H1 (cell line): ENCODE measurements at regions not wholly inside any gene's neighbourhood (a gene's known extent, or its start where the extent isn't known, plus 50 kb on each side); places are given as distances from the start of the nearest gene placed in this dataset.

Experiments used
- CTCF ChIA-PET: fragments of 300-600 bp; sonication (Branson Sonifier 250); formaldehyde crosslinking; loops from one replicate; lab custom pipeline; 2021; ENCODE audit not compliant: partially characterized antibody; lab: Charles Lee
- POLR2A ChIA-PET: fragments of 300-600 bp; sonication (Branson Sonifier 250); formaldehyde crosslinking; loops from one replicate; lab custom pipeline; 2021; ENCODE audit warnings: inconsistent platforms; ENCODE audit not compliant: partially characterized antibody; lab: Charles Lee
- DNase-seq, 2 experiments: peaks; one replicate each; pipeline versions ENCODE4 v3.0.0 to v3.0.0-alpha.2; 2010 to 2022; ENCODE audit warnings: low spot score in 2 of 2, low read depth in 1 of 2, mixed read lengths in 1 of 2
- FAIRE-seq: peaks from 2 replicates; lab custom pipeline; 2011; peaks lifted over from hg19 to GRCh38; lab: Jason Lieb, UNC
- H2AFZ ChIP-seq: 2 replicates; pipeline ENCODE4 v1.8.1; 2012; ENCODE audit warnings: low read length, inconsistent platforms
- H2AK5ac ChIP-seq: 2 replicates; pipeline ENCODE4 v1.6.1; 2013; ENCODE audit warnings: low read depth, low read length
- H2BK120ac ChIP-seq: replicated peaks from 2 replicates; pipeline ENCODE3; 2013; ENCODE audit warnings: low read depth, low read length, inconsistent platforms
- H2BK12ac ChIP-seq: 2 replicates; pipeline ENCODE4 v1.6.1; 2013; ENCODE audit warnings: low read depth, low read length
- H2BK15ac ChIP-seq: 2 replicates; pipeline ENCODE4 v1.6.1; 2013; ENCODE audit warnings: low read length
- H2BK20ac ChIP-seq: 2 replicates; pipeline ENCODE4 v1.6.1; 2013; ENCODE audit warnings: low read length
- H2BK5ac ChIP-seq: 2 replicates; pipeline ENCODE4 v1.6.1; 2013; ENCODE audit warnings: low read depth, low read length
- H3K14ac ChIP-seq: 2 replicates; pipeline ENCODE4 v1.6.1; 2013; ENCODE audit warnings: inconsistent platforms; ENCODE audit not compliant: insufficient read length
- H3K18ac ChIP-seq: 2 replicates; pipeline ENCODE4 v1.6.1; 2013; ENCODE audit warnings: low read length; ENCODE audit errors: extremely low read depth
- H3K23ac ChIP-seq: 2 replicates; pipeline ENCODE4 v1.6.1; 2013; ENCODE audit warnings: inconsistent platforms; ENCODE audit not compliant: insufficient read length
- H3K23me2 ChIP-seq: 2 replicates; pipeline ENCODE4 v1.6.1; 2013; ENCODE audit warnings: low read depth, low read length
- H3K27ac ChIP-seq: 2 replicates; pipeline ENCODE4 v1.6.1; 2011; ENCODE audit warnings: low read depth, low read length, inconsistent platforms
- H3K27me3 ChIP-seq, 4 experiments: replicated peaks in 1 of 4; 1 replicate in 1 of 4; 2 replicates in 3 of 4; pipeline versions ENCODE4 v1.6.1 to v1.8.1; 2011 to 2013; ENCODE audit warnings: low read length in 3 of 4, mild to moderate bottlenecking in 3 of 4, inconsistent platforms in 2 of 4, mixed read lengths in 2 of 4, moderate library complexity in 1 of 4; ENCODE audit not compliant: control insufficient read depth in 3 of 4, insufficient read depth in 3 of 4; ENCODE audit errors: extremely low read depth in 1 of 4
- H3K36me3 ChIP-seq, 4 experiments: 2 replicates each; pipeline versions ENCODE4 v1.6.1 to v1.8.1; 2011 to 2013; ENCODE audit warnings: mild to moderate bottlenecking in 4 of 4, low read length in 3 of 4, moderate library complexity in 2 of 4, control low read depth in 1 of 4, inconsistent platforms in 1 of 4; ENCODE audit not compliant: insufficient read depth in 4 of 4, control insufficient read depth in 2 of 4
- H3K4ac ChIP-seq: replicated peaks from 2 replicates; pipeline ENCODE3; 2013; ENCODE audit warnings: low read length, low read depth, mixed read lengths, inconsistent platforms; ENCODE audit not compliant: insufficient read length
- H3K4me1 ChIP-seq, 4 experiments: replicated peaks in 1 of 4; 1 replicate in 1 of 4; 2 replicates in 3 of 4; pipeline versions ENCODE4 v1.6.1 to v1.8.1; 2011 to 2013; ENCODE audit warnings: low read length in 3 of 4, inconsistent platforms in 2 of 4, mixed read lengths in 1 of 4; ENCODE audit not compliant: insufficient read depth in 4 of 4, control insufficient read depth in 3 of 4
- H3K4me2 ChIP-seq, 2 experiments: 2 replicates each; pipeline versions ENCODE4 v1.6.1 to v1.8.1; 2011 to 2013; ENCODE audit warnings: low read depth in 2 of 2, low read length in 2 of 2, control low read depth in 1 of 2, inconsistent platforms in 1 of 2, mild to moderate bottlenecking in 1 of 2; ENCODE audit not compliant: insufficient read depth in 1 of 2
- H3K4me3 ChIP-seq, 4 experiments: fragments of 200-600, 300-600 bp in 1 of 4; sonication (generic), shearing (Covaris generic), sonication (Bioruptor Twin) in 1 of 4; 2 replicates each; pipeline versions ENCODE4 v1.5.1 to v1.8.1; 2011 to 2016; ENCODE audit warnings: low read length in 4 of 4, low read depth in 3 of 4, control low read depth in 2 of 4, inconsistent platforms in 2 of 4, mild to moderate bottlenecking in 2 of 4, mixed read lengths in 1 of 4, moderate library complexity in 1 of 4; ENCODE audit not compliant: insufficient read depth in 2 of 4; ENCODE audit errors: extremely low read depth in 1 of 4
- H3K56ac ChIP-seq: replicated peaks from 2 replicates; pipeline ENCODE3; 2013; ENCODE audit warnings: low read depth, mild to moderate bottlenecking, mixed read lengths, low read length, inconsistent platforms; ENCODE audit not compliant: insufficient read length
- H3K79me1 ChIP-seq: 2 replicates; pipeline ENCODE4 v1.6.1; 2013; ENCODE audit warnings: low read depth, low read length, control low read depth
- H3K79me2 ChIP-seq, 2 experiments: 2 replicates each; pipeline versions ENCODE4 v1.6.1 to v1.8.1; 2012 to 2013; ENCODE audit warnings: low read length in 2 of 2, mild to moderate bottlenecking in 2 of 2, inconsistent platforms in 1 of 2; ENCODE audit not compliant: insufficient read depth in 2 of 2, control insufficient read depth in 1 of 2
- H3K9ac ChIP-seq, 4 experiments: replicated peaks in 1 of 4; 1 replicate in 1 of 4; 2 replicates in 3 of 4; pipeline versions ENCODE4 v1.6.1 to v1.8.1; 2011 to 2013; ENCODE audit warnings: low read depth in 3 of 4, low read length in 3 of 4, control low read depth in 2 of 4, mild to moderate bottlenecking in 2 of 4, moderate library complexity in 2 of 4, inconsistent platforms in 1 of 4; ENCODE audit errors: extremely low read depth in 1 of 4
- H3K9me3 ChIP-seq, 2 experiments: 2 replicates each; pipeline versions ENCODE4 v1.6.1 to v1.8.1; 2012 to 2013; ENCODE audit warnings: mild to moderate bottlenecking in 2 of 2, moderate library complexity in 2 of 2, control low read depth in 1 of 2, inconsistent platforms in 1 of 2, low read depth in 1 of 2, low read length in 1 of 2, mixed read lengths in 1 of 2; ENCODE audit not compliant: insufficient read depth in 2 of 2
- H4K20me1 ChIP-seq, 2 experiments: replicated peaks in 1 of 2; 2 replicates each; pipeline versions ENCODE3 to v1.8.1; 2011 to 2013; ENCODE audit warnings: inconsistent platforms in 2 of 2, low read length in 2 of 2, mild to moderate bottlenecking in 1 of 2; ENCODE audit not compliant: insufficient read depth in 2 of 2, control insufficient read depth in 1 of 2
- H4K5ac ChIP-seq: 2 replicates; pipeline ENCODE4 v1.6.1; 2013; ENCODE audit warnings: low read length, low read depth, mixed read lengths, inconsistent platforms; ENCODE audit not compliant: insufficient read length
- H4K8ac ChIP-seq: 2 replicates; pipeline ENCODE4 v1.8.0; 2013; ENCODE audit warnings: mild to moderate bottlenecking, moderate library complexity, low read length, inconsistent platforms; ENCODE audit not compliant: insufficient read depth; ENCODE audit errors: extremely low read depth
- H4K91ac ChIP-seq: replicated peaks from 2 replicates; pipeline ENCODE3; 2013; ENCODE audit warnings: low read length, mixed read lengths, inconsistent platforms; ENCODE audit not compliant: insufficient read length
- BACH1 ChIP-seq: IDR thresholded peaks from 2 replicates; pipeline ENCODE4 v1.6.1; 2012; ENCODE audit warnings: low read length, improper control_type of control experiment
- KDM1A ChIP-seq: fragments of 200-600, 300-600 bp; sonication (generic); IDR thresholded peaks from 2 replicates; pipeline ENCODE4 v1.7.1; 2016; ENCODE audit warnings: mild to moderate bottlenecking, low read length, borderline replicate concordance
- KDM4A ChIP-seq: IDR thresholded peaks from one replicate; pipeline ENCODE4 v1.7.1; 2012; ENCODE audit warnings: low read depth, mild to moderate bottlenecking, moderate library complexity, low read length, inconsistent platforms; ENCODE audit not compliant: severe bottlenecking
- RBBP5 ChIP-seq: IDR thresholded peaks from 2 replicates; pipeline ENCODE4 v1.7.1; 2012; ENCODE audit warnings: low read depth, mild to moderate bottlenecking, inconsistent platforms, low read length, moderate library complexity, borderline replicate concordance
- RNF2 ChIP-seq: fragments of 200-900, 300-1000 bp; sonication (generic); IDR thresholded peaks from 2 replicates; pipeline ENCODE4 v1.7.1; 2016; ENCODE audit warnings: borderline replicate concordance, low read depth, mild to moderate bottlenecking, antibody characterized with exemption, low read length; ENCODE audit not compliant: poor library complexity, severe bottlenecking; ENCODE audit errors: missing control alignments
- SAP30 ChIP-seq: fragments of 300-600 bp; sonication (generic); IDR thresholded peaks from 2 replicates; pipeline ENCODE4 v1.7.1; 2012; ENCODE audit warnings: low read length, moderate library complexity, mild to moderate bottlenecking, inconsistent platforms; ENCODE audit not compliant: insufficient read depth, insufficient replicate concordance
- TAF7 ChIP-seq: optimal IDR thresholded peaks from 2 replicates; pipeline ENCODE3; 2011; ENCODE audit warnings: low read depth, mild to moderate bottlenecking, inconsistent platforms, low read length, moderate library complexity, borderline replicate concordance
- ZNF274 ChIP-seq: IDR thresholded peaks from 2 replicates; pipeline ENCODE4 v1.7.0; 2012; ENCODE audit warnings: low read length, borderline replicate concordance; ENCODE audit errors: extremely low read depth
- WGBS, 2 experiments: shearing (Covaris generic) in 1 of 2; methylation state at CpG; one replicate each; pipeline versions ENCODE4 v1.1.6 to v1.1.7; 2013 to 2015; ENCODE audit warnings: low lambda C conversion rate in 2 of 2, mixed read lengths in 2 of 2, inconsistent platforms in 1 of 2, low coverage in 1 of 2, missing lambda C conversion rate in 1 of 2; ENCODE audit not compliant: insufficient replicate concordance in 2 of 2, insufficient coverage in 1 of 2, insufficient read length in 1 of 2; ENCODE audit errors: extremely low coverage in 1 of 2, missing lambda C conversion rate in 1 of 2; 5-methylcytosine and 5-hydroxymethylcytosine counted together

- no peak overlapping the region for H4K5ac ChIP-seq
- H2AFZ ChIP-seq, result no peak overlapping the region
- FAIRE-seq (no peak), DNase-seq (no peak)
- H2BK120ac ChIP-seq, result no peak overlapping the region
- H3K27me3 ChIP-seq, result no peaks in the 10 kb centered on the region
- no peaks in the 10 kb centered on the region for H3K79me2 ChIP-seq
- H2AK5ac ChIP-seq, result no peak overlapping the region
- no peaks in the 10 kb centered on the region for H4K20me1 ChIP-seq
- no peak overlapping the region for H2BK12ac ChIP-seq
- TF ChIP-seq BACH1, result no peak
- no peak for TF ChIP-seq SAP30
- no peak for TF ChIP-seq RBBP5
- TF ChIP-seq TAF7, result no peak
- TF ChIP-seq KDM1A, result no peak
- TF ChIP-seq ZNF274, result no peak
- TF ChIP-seq KDM4A, result no peak
- no peak for TF ChIP-seq RNF2
- H4K8ac ChIP-seq, result no peak overlapping the region
- peak overlapping the region; percentile 53 for H4K91ac ChIP-seq
- no peak overlapping the region for H2BK20ac ChIP-seq
- H3K4ac ChIP-seq, result no peak overlapping the region
- WGBS, 2 experiments, result 87% methylated on average over 3 of the region's 3 CpGs; no CpG with 5 or more reads in 1 of the 2 experiments
- H3K18ac ChIP-seq, result no peak overlapping the region
- no peak overlapping the region for H3K9ac ChIP-seq
- no peaks in the 10 kb centered on the region for H3K36me3 ChIP-seq
- H3K4me3 ChIP-seq, result no peak overlapping the region
- H2BK15ac ChIP-seq, result no peak overlapping the region
- no peak overlapping the region for H3K27ac ChIP-seq
- H3K4me1 ChIP-seq, result peaks cover 0 to 9% (median 4%) of the 10 kb centered on the region in 4 experiments; a peak in 5 of 7 replicates
- no peaks in the 10 kb centered on the region for H3K9me3 ChIP-seq
- ChIA-PET CTCF (interaction anchor here (1.0 to 1.4 kb wide), 2 partner anchors 8 to 17 kb away, joined by 3 to 4 read pairs; no protein-coding TSS in a partner anchor), POLR2A (no interaction called here)
- H3K56ac ChIP-seq, result no peak overlapping the region
- peaks cover 2% of the 10 kb centered on the region; the same call in 1 of the 2 replicates for H3K23me2 ChIP-seq
- no peak overlapping the region for H2BK5ac ChIP-seq
- H3K79me1 ChIP-seq, result no peaks in the 10 kb centered on the region
- H3K23ac ChIP-seq, result no peak overlapping the region
- no peak overlapping the region for H3K14ac ChIP-seq
- H3K4me2 ChIP-seq, result no peak overlapping the region
These were observed 122.6 kb upstream of the DNAJC10 start for GRCh38 chr2:182593394-182593975.
